H1 (cell line): ENCODE measurements at regions not wholly inside any gene's neighbourhood (a gene's known extent, or its start where the extent isn't known, plus 50 kb on each side); places are given as distances from the start of the nearest gene placed in this dataset.

Source experiments
- CTCF ChIA-PET: fragments of 300-600 bp; sonication (Branson Sonifier 250); formaldehyde crosslinking; loops from one replicate; lab custom pipeline; 2021; ENCODE audit not compliant: partially characterized antibody; lab: Charles Lee
- POLR2A ChIA-PET: fragments of 300-600 bp; sonication (Branson Sonifier 250); formaldehyde crosslinking; loops from one replicate; lab custom pipeline; 2021; ENCODE audit warnings: inconsistent platforms; ENCODE audit not compliant: partially characterized antibody; lab: Charles Lee
- DNase-seq, 2 experiments: peaks; one replicate each; pipeline versions ENCODE4 v3.0.0 to v3.0.0-alpha.2; 2010 to 2022; ENCODE audit warnings: low spot score in 2 of 2, low read depth in 1 of 2, mixed read lengths in 1 of 2
- FAIRE-seq: peaks from 2 replicates; lab custom pipeline; 2011; peaks lifted over from hg19 to GRCh38; lab: Jason Lieb, UNC
- H2AFZ ChIP-seq: 2 replicates; pipeline ENCODE4 v1.8.1; 2012; ENCODE audit warnings: low read length, inconsistent platforms
- H2AK5ac ChIP-seq: 2 replicates; pipeline ENCODE4 v1.6.1; 2013; ENCODE audit warnings: low read depth, low read length
- H2BK120ac ChIP-seq: replicated peaks from 2 replicates; pipeline ENCODE3; 2013; ENCODE audit warnings: low read depth, low read length, inconsistent platforms
- H2BK12ac ChIP-seq: 2 replicates; pipeline ENCODE4 v1.6.1; 2013; ENCODE audit warnings: low read depth, low read length
- H2BK15ac ChIP-seq: 2 replicates; pipeline ENCODE4 v1.6.1; 2013; ENCODE audit warnings: low read length
- H2BK20ac ChIP-seq: 2 replicates; pipeline ENCODE4 v1.6.1; 2013; ENCODE audit warnings: low read length
- H2BK5ac ChIP-seq: 2 replicates; pipeline ENCODE4 v1.6.1; 2013; ENCODE audit warnings: low read depth, low read length
- H3K14ac ChIP-seq: 2 replicates; pipeline ENCODE4 v1.6.1; 2013; ENCODE audit warnings: inconsistent platforms; ENCODE audit not compliant: insufficient read length
- H3K18ac ChIP-seq: 2 replicates; pipeline ENCODE4 v1.6.1; 2013; ENCODE audit warnings: low read length; ENCODE audit errors: extremely low read depth
- H3K23ac ChIP-seq: 2 replicates; pipeline ENCODE4 v1.6.1; 2013; ENCODE audit warnings: inconsistent platforms; ENCODE audit not compliant: insufficient read length
- H3K23me2 ChIP-seq: 2 replicates; pipeline ENCODE4 v1.6.1; 2013; ENCODE audit warnings: low read depth, low read length
- H3K27ac ChIP-seq: 2 replicates; pipeline ENCODE4 v1.6.1; 2011; ENCODE audit warnings: low read depth, low read length, inconsistent platforms
- H3K27me3 ChIP-seq, 4 experiments: replicated peaks in 1 of 4; 1 replicate in 1 of 4; 2 replicates in 3 of 4; pipeline versions ENCODE4 v1.6.1 to v1.8.1; 2011 to 2013; ENCODE audit warnings: low read length in 3 of 4, mild to moderate bottlenecking in 3 of 4, inconsistent platforms in 2 of 4, mixed read lengths in 2 of 4, moderate library complexity in 1 of 4; ENCODE audit not compliant: control insufficient read depth in 3 of 4, insufficient read depth in 3 of 4; ENCODE audit errors: extremely low read depth in 1 of 4
- H3K36me3 ChIP-seq, 4 experiments: 2 replicates each; pipeline versions ENCODE4 v1.6.1 to v1.8.1; 2011 to 2013; ENCODE audit warnings: mild to moderate bottlenecking in 4 of 4, low read length in 3 of 4, moderate library complexity in 2 of 4, control low read depth in 1 of 4, inconsistent platforms in 1 of 4; ENCODE audit not compliant: insufficient read depth in 4 of 4, control insufficient read depth in 2 of 4
- H3K4ac ChIP-seq: replicated peaks from 2 replicates; pipeline ENCODE3; 2013; ENCODE audit warnings: low read length, low read depth, mixed read lengths, inconsistent platforms; ENCODE audit not compliant: insufficient read length
- H3K4me1 ChIP-seq, 4 experiments: replicated peaks in 1 of 4; 1 replicate in 1 of 4; 2 replicates in 3 of 4; pipeline versions ENCODE4 v1.6.1 to v1.8.1; 2011 to 2013; ENCODE audit warnings: low read length in 3 of 4, inconsistent platforms in 2 of 4, mixed read lengths in 1 of 4; ENCODE audit not compliant: insufficient read depth in 4 of 4, control insufficient read depth in 3 of 4
- H3K4me2 ChIP-seq, 2 experiments: 2 replicates each; pipeline versions ENCODE4 v1.6.1 to v1.8.1; 2011 to 2013; ENCODE audit warnings: low read depth in 2 of 2, low read length in 2 of 2, control low read depth in 1 of 2, inconsistent platforms in 1 of 2, mild to moderate bottlenecking in 1 of 2; ENCODE audit not compliant: insufficient read depth in 1 of 2
- H3K4me3 ChIP-seq, 4 experiments: fragments of 200-600, 300-600 bp in 1 of 4; sonication (generic), shearing (Covaris generic), sonication (Bioruptor Twin) in 1 of 4; 2 replicates each; pipeline versions ENCODE4 v1.5.1 to v1.8.1; 2011 to 2016; ENCODE audit warnings: low read length in 4 of 4, low read depth in 3 of 4, control low read depth in 2 of 4, inconsistent platforms in 2 of 4, mild to moderate bottlenecking in 2 of 4, mixed read lengths in 1 of 4, moderate library complexity in 1 of 4; ENCODE audit not compliant: insufficient read depth in 2 of 4; ENCODE audit errors: extremely low read depth in 1 of 4
- H3K56ac ChIP-seq: replicated peaks from 2 replicates; pipeline ENCODE3; 2013; ENCODE audit warnings: low read depth, mild to moderate bottlenecking, mixed read lengths, low read length, inconsistent platforms; ENCODE audit not compliant: insufficient read length
- H3K79me1 ChIP-seq: 2 replicates; pipeline ENCODE4 v1.6.1; 2013; ENCODE audit warnings: low read depth, low read length, control low read depth
- H3K79me2 ChIP-seq, 2 experiments: 2 replicates each; pipeline versions ENCODE4 v1.6.1 to v1.8.1; 2012 to 2013; ENCODE audit warnings: low read length in 2 of 2, mild to moderate bottlenecking in 2 of 2, inconsistent platforms in 1 of 2; ENCODE audit not compliant: insufficient read depth in 2 of 2, control insufficient read depth in 1 of 2
- H3K9ac ChIP-seq, 4 experiments: replicated peaks in 1 of 4; 1 replicate in 1 of 4; 2 replicates in 3 of 4; pipeline versions ENCODE4 v1.6.1 to v1.8.1; 2011 to 2013; ENCODE audit warnings: low read depth in 3 of 4, low read length in 3 of 4, control low read depth in 2 of 4, mild to moderate bottlenecking in 2 of 4, moderate library complexity in 2 of 4, inconsistent platforms in 1 of 4; ENCODE audit errors: extremely low read depth in 1 of 4
- H3K9me3 ChIP-seq, 2 experiments: 2 replicates each; pipeline versions ENCODE4 v1.6.1 to v1.8.1; 2012 to 2013; ENCODE audit warnings: mild to moderate bottlenecking in 2 of 2, moderate library complexity in 2 of 2, control low read depth in 1 of 2, inconsistent platforms in 1 of 2, low read depth in 1 of 2, low read length in 1 of 2, mixed read lengths in 1 of 2; ENCODE audit not compliant: insufficient read depth in 2 of 2
- H4K20me1 ChIP-seq, 2 experiments: replicated peaks in 1 of 2; 2 replicates each; pipeline versions ENCODE3 to v1.8.1; 2011 to 2013; ENCODE audit warnings: inconsistent platforms in 2 of 2, low read length in 2 of 2, mild to moderate bottlenecking in 1 of 2; ENCODE audit not compliant: insufficient read depth in 2 of 2, control insufficient read depth in 1 of 2
- H4K5ac ChIP-seq: 2 replicates; pipeline ENCODE4 v1.6.1; 2013; ENCODE audit warnings: low read length, low read depth, mixed read lengths, inconsistent platforms; ENCODE audit not compliant: insufficient read length
- H4K8ac ChIP-seq: 2 replicates; pipeline ENCODE4 v1.8.0; 2013; ENCODE audit warnings: mild to moderate bottlenecking, moderate library complexity, low read length, inconsistent platforms; ENCODE audit not compliant: insufficient read depth; ENCODE audit errors: extremely low read depth
- H4K91ac ChIP-seq: replicated peaks from 2 replicates; pipeline ENCODE3; 2013; ENCODE audit warnings: low read length, mixed read lengths, inconsistent platforms; ENCODE audit not compliant: insufficient read length
- CTBP2 ChIP-seq: IDR thresholded peaks from 2 replicates; pipeline ENCODE4 v1.7.0; 2011; ENCODE audit warnings: borderline replicate concordance, mild to moderate bottlenecking, moderate library complexity, mixed read lengths, low read length; ENCODE audit not compliant: insufficient read depth, insufficient read length
- WGBS, 2 experiments: shearing (Covaris generic) in 1 of 2; methylation state at CpG; one replicate each; pipeline versions ENCODE4 v1.1.6 to v1.1.7; 2013 to 2015; ENCODE audit warnings: low lambda C conversion rate in 2 of 2, mixed read lengths in 2 of 2, inconsistent platforms in 1 of 2, low coverage in 1 of 2, missing lambda C conversion rate in 1 of 2; ENCODE audit not compliant: insufficient replicate concordance in 2 of 2, insufficient coverage in 1 of 2, insufficient read length in 1 of 2; ENCODE audit errors: extremely low coverage in 1 of 2, missing lambda C conversion rate in 1 of 2; 5-methylcytosine and 5-hydroxymethylcytosine counted together
- TF ChIP-seq, protein P1 (sequence below): IDR thresholded peaks from 2 replicates; pipeline ENCODE4 v1.6.1; 2012; ENCODE audit warnings: inconsistent platforms
- TF ChIP-seq, protein P2 (sequence below): IDR thresholded peaks from 2 replicates; pipeline ENCODE4 v1.6.1; 2012; ENCODE audit warnings: low read length, inconsistent platforms

DNA sequence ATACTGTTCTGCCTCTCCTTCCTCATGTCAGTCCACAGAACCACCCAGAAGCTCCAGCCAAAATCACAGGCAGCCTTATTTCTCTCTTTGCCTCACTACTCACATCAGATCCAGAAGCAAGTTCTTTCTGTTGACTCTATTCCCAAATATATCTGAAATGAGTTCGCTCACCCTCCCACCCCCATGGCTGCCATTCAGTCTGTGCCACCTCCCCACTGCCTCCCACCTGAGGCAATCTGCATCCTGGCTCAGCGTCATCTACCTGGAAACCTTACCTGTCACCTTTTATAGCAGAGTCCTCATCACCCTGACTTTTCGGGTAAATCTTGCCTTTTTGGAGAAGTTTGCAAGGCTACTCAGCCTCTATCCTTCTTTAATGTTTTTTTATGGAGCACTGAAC, 501.8 kb downstream of the BCL11B start:
- Histone ChIP-seq H4K91ac (no peak overlapping the region), H2BK120ac (no peak overlapping the region), H3K14ac (no peak overlapping the region), H2BK5ac (no peak overlapping the region), H3K18ac (no peak overlapping the region), H3K4ac (no peak overlapping the region), H3K79me2 (no peaks in the 10 kb centered on the region), H4K20me1 (no peaks in the 10 kb centered on the region), H3K4me3 (no peak overlapping the region), H2AFZ (no peak overlapping the region), H3K79me1 (no peaks in the 10 kb centered on the region; the same call in 1 of the 2 replicates), H2BK20ac (no peak overlapping the region), H3K9me3 (no peaks in the 10 kb centered on the region), H3K23me2 (no peaks in the 10 kb centered on the region), H2BK15ac (no peak overlapping the region), H3K56ac (no peak overlapping the region), H3K9ac (no peak overlapping the region), H3K27ac (no peak overlapping the region), H3K36me3 (no peaks in the 10 kb centered on the region), H4K5ac (no peak overlapping the region), H3K27me3 (no peaks in the 10 kb centered on the region), H2BK12ac (no peak overlapping the region), H2AK5ac (no peak overlapping the region), H3K4me1 (no peaks in the 10 kb centered on the region), H3K4me2 (no peak overlapping the region), H4K8ac (no peak overlapping the region), H3K23ac (no peak overlapping the region)
- ChIA-PET CTCF (no interaction called here), POLR2A (no interaction called here)
- WGBS, 2 experiments: 90% methylated on average over 3 of the region's 3 CpGs; no CpG with 5 or more reads in 1 of the 2 experiments
- no peak for FAIRE-seq
- no peak for DNase-seq
- TF ChIP-seq, protein P1, sequence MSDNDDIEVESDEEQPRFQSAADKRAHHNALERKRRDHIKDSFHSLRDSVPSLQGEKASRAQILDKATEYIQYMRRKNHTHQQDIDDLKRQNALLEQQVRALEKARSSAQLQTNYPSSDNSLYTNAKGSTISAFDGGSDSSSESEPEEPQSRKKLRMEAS: no peak
- TF ChIP-seq CTBP2: no peak
- TF ChIP-seq, protein P2, sequence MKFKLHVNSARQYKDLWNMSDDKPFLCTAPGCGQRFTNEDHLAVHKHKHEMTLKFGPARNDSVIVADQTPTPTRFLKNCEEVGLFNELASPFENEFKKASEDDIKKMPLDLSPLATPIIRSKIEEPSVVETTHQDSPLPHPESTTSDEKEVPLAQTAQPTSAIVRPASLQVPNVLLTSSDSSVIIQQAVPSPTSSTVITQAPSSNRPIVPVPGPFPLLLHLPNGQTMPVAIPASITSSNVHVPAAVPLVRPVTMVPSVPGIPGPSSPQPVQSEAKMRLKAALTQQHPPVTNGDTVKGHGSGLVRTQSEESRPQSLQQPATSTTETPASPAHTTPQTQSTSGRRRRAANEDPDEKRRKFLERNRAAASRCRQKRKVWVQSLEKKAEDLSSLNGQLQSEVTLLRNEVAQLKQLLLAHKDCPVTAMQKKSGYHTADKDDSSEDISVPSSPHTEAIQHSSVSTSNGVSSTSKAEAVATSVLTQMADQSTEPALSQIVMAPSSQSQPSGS: no peak
